ENCODE measurements at regions not wholly inside any gene's neighbourhood (a gene's known extent, or its start where the extent isn't known, plus 50 kb on each side); places are given as distances from the start of the nearest gene placed in this dataset.

DNA sequence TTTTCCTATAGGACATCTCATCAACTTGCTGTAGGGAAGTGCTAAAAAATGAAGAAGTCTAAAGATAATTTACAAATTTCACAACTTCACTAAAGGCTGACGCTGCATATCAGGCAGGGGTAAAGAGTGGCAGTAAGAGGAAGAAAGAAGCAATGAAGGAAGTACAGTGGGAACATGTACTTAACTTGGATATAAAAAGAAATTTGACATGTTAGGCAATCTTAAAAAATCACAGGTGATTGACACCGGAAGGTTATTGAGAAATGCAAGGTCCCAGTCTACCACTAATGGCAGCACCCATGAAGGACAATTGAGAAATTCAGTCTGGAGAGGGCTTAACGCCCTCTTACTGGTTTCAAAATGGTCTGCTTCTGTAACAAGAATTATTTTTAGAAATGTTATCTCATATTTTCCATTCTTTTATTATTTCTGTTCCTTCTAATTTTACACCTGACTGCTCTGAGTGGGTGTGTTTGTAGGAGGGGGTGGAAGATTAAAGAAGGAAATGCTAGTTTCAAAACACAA, 358.1 kb downstream of the KCNJ2 start:
- no peak overlapping the region for H3K4me3 Mint-ChIP-seq
- TF ChIP-seq CREB1 (CRISPR knock-in tag; IDR thresholded peaks at IDR 0.05; ENCODE audit: low read depth) (no peak), EZH2 (IDR thresholded peaks at IDR 0.05; ENCODE audit: low read depth, unreplicated experiment) (no peak)
- H3K79me2 ChIP-seq (replicated peaks; ENCODE audit: insufficient read depth), result no peaks in the 10 kb centered on the region
- no peak overlapping the region for H3K4me2 ChIP-seq
- no peaks in the 10 kb centered on the region for H3K4me1 ChIP-seq (ENCODE audit: insufficient read depth)
- H3K9me3 Mint-ChIP-seq, result no peaks in the 10 kb centered on the region
- H3K9me2 ChIP-seq (ENCODE audit: insufficient read depth), result no peaks in the 10 kb centered on the region
- H3K4me3 ChIP-seq, result no peak overlapping the region
- H3K27me3 Mint-ChIP-seq (ENCODE audit: insufficient read depth, low read depth, poor library complexity), result no peaks in the 10 kb centered on the region
- no peak for ATAC-seq
- H3K27ac ChIP-seq (ENCODE audit: low read depth), result no peak overlapping the region
- H3K27ac Mint-ChIP-seq, result no peak overlapping the region
- H3K27me3 ChIP-seq (ENCODE audit: insufficient read depth), result no peaks in the 10 kb centered on the region
- no peak for DNase-seq (ENCODE audit: low spot score)
- no peaks in the 10 kb centered on the region for H3F3A ChIP-seq (replicated peaks; ENCODE audit: low read depth)
- peaks cover 6% of the 10 kb centered on the region; the same call in 1 of the 3 replicates for H3K4me1 Mint-ChIP-seq
- H4K20me1 ChIP-seq (replicated peaks; ENCODE audit: insufficient read depth), result no peaks in the 10 kb centered on the region
- no peak overlapping the region for H2AFZ ChIP-seq
- H3K36me3 Mint-ChIP-seq (ENCODE audit: low read depth), result no peaks in the 10 kb centered on the region
- no peaks in the 10 kb centered on the region for H3K36me3 ChIP-seq (ENCODE audit: insufficient read depth)

GRCh38 chr17:70533427-70533826, 364.1 kb downstream of the KCNJ2 start:
- no peak overlapping the region for H3K27ac ChIP-seq (ENCODE audit: low read depth)
- TF ChIP-seq, protein P1, sequence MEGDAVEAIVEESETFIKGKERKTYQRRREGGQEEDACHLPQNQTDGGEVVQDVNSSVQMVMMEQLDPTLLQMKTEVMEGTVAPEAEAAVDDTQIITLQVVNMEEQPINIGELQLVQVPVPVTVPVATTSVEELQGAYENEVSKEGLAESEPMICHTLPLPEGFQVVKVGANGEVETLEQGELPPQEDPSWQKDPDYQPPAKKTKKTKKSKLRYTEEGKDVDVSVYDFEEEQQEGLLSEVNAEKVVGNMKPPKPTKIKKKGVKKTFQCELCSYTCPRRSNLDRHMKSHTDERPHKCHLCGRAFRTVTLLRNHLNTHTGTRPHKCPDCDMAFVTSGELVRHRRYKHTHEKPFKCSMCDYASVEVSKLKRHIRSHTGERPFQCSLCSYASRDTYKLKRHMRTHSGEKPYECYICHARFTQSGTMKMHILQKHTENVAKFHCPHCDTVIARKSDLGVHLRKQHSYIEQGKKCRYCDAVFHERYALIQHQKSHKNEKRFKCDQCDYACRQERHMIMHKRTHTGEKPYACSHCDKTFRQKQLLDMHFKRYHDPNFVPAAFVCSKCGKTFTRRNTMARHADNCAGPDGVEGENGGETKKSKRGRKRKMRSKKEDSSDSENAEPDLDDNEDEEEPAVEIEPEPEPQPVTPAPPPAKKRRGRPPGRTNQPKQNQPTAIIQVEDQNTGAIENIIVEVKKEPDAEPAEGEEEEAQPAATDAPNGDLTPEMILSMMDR (conservative IDR thresholded peaks at IDR 0.05; ENCODE audit: low read depth in 2 of 2), result no peak
- TF ChIP-seq NANOG (IDR thresholded peaks at IDR 0.05; ENCODE audit: borderline replicate concordance), result no peak
- no peak overlapping the region for H3K4me3 ChIP-seq
- no peak overlapping the region for H3K27ac Mint-ChIP-seq
- H3K4me1 Mint-ChIP-seq, result peaks cover 6% of the 10 kb centered on the region; the same call in 1 of the 3 replicates
- H3K4me3 Mint-ChIP-seq, result no peak overlapping the region
- no peaks in the 10 kb centered on the region for H3K79me2 ChIP-seq (replicated peaks; ENCODE audit: insufficient read depth)
- H3K4me1 ChIP-seq (ENCODE audit: insufficient read depth), result no peaks in the 10 kb centered on the region
- H2AFZ ChIP-seq, result no peak overlapping the region
- ATAC-seq, result no peak
- H3K36me3 ChIP-seq (ENCODE audit: insufficient read depth), result no peaks in the 10 kb centered on the region
- no peaks in the 10 kb centered on the region for H3K27me3 ChIP-seq (ENCODE audit: insufficient read depth)
- no peak for DNase-seq (ENCODE audit: low spot score)
- no peaks in the 10 kb centered on the region for H3K9me2 ChIP-seq (ENCODE audit: insufficient read depth)
- peaks cover 3% of the 10 kb centered on the region; the same call in 1 of the 3 replicates for H3K36me3 Mint-ChIP-seq (ENCODE audit: low read depth)
- H3K27me3 Mint-ChIP-seq (ENCODE audit: insufficient read depth, low read depth, poor library complexity), result no peaks in the 10 kb centered on the region
- H3K4me2 ChIP-seq, result no peak overlapping the region
- H4K20me1 ChIP-seq (replicated peaks; ENCODE audit: insufficient read depth), result no peaks in the 10 kb centered on the region
- no peaks in the 10 kb centered on the region for H3F3A ChIP-seq (replicated peaks; ENCODE audit: low read depth)
- no peaks in the 10 kb centered on the region for H3K9me3 Mint-ChIP-seq

DNA sequence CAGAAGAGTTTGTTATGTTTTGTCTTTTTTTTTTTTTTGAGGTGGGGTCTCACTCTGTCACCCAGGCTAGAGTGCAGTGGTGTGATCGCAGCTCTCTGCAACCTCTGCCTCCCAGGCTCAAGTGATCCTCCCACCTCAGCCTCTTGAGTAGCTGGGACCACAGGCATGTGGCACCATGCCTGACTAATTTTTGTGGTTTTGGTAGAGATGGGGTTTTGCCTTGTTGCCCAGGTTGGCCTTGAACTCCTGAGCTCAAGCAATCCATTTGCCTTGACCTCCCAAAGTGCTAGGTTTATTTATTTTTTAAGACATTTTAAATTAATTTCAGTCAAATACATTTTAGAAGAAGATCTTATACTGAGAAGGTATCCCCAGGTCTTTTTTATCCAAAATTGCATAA, 366.7 kb downstream of the KCNJ2 start:
- H3K9me2 ChIP-seq (ENCODE audit: insufficient read depth), result no peaks in the 10 kb centered on the region
- H3K4me2 ChIP-seq, result no peak overlapping the region
- H3K27me3 ChIP-seq (ENCODE audit: insufficient read depth), result no peaks in the 10 kb centered on the region
- H4K20me1 ChIP-seq (replicated peaks; ENCODE audit: insufficient read depth), result no peaks in the 10 kb centered on the region
- no peak for DNase-seq (ENCODE audit: low spot score)
- no peaks in the 10 kb centered on the region for H3F3A ChIP-seq (replicated peaks; ENCODE audit: low read depth)
- H3K36me3 ChIP-seq (ENCODE audit: insufficient read depth), result no peaks in the 10 kb centered on the region
- H3K27me3 Mint-ChIP-seq (ENCODE audit: insufficient read depth, low read depth, poor library complexity), result no peaks in the 10 kb centered on the region
- no peak overlapping the region for H3K27ac Mint-ChIP-seq
- H3K9me3 Mint-ChIP-seq, result no peaks in the 10 kb centered on the region
- H3K27ac ChIP-seq (ENCODE audit: low read depth), result no peak overlapping the region
- no peaks in the 10 kb centered on the region for H3K79me2 ChIP-seq (replicated peaks; ENCODE audit: insufficient read depth)
- H3K36me3 Mint-ChIP-seq (ENCODE audit: low read depth), result peaks cover 3% of the 10 kb centered on the region; the same call in 1 of the 3 replicates
- peaks cover 4% of the 10 kb centered on the region; the same call in 1 of the 2 replicates for H3K4me1 ChIP-seq (ENCODE audit: insufficient read depth)
- no peak overlapping the region for H2AFZ ChIP-seq
- H3K4me3 ChIP-seq, result no peak overlapping the region
- ATAC-seq, result no peak
- peaks cover 21% of the 10 kb centered on the region for H3K4me1 Mint-ChIP-seq
- no peak overlapping the region for H3K4me3 Mint-ChIP-seq
- TF ChIP-seq ZNF331 (CRISPR knock-in tag; IDR thresholded peaks at IDR 0.05; ENCODE audit: low read depth) (no peak), ZNF114 (CRISPR knock-in tag; IDR thresholded peaks at IDR 0.05) (no peak), EZH2 (IDR thresholded peaks at IDR 0.05; ENCODE audit: low read depth, unreplicated experiment) (no peak), JUNB (IDR thresholded peaks at IDR 0.05; ENCODE audit: unreplicated experiment) (no peak), NANOG (IDR thresholded peaks at IDR 0.05; ENCODE audit: borderline replicate concordance) (no peak)
- TF ChIP-seq, protein P2, sequence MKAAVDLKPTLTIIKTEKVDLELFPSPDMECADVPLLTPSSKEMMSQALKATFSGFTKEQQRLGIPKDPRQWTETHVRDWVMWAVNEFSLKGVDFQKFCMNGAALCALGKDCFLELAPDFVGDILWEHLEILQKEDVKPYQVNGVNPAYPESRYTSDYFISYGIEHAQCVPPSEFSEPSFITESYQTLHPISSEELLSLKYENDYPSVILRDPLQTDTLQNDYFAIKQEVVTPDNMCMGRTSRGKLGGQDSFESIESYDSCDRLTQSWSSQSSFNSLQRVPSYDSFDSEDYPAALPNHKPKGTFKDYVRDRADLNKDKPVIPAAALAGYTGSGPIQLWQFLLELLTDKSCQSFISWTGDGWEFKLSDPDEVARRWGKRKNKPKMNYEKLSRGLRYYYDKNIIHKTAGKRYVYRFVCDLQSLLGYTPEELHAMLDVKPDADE (IDR thresholded peaks at IDR 0.05), result no peak

Data from GM23338 (cell line).